HEK293 (cell line): ENCODE measurements at regions not wholly inside any gene's neighbourhood (a gene's known extent, or its start where the extent isn't known, plus 50 kb on each side); places are given as distances from the start of the nearest gene placed in this dataset.

Experiments
- ELK4 ChIP-seq: IDR thresholded peaks from 2 replicates; pipeline ENCODE4 v1.6.1; 2011; ENCODE audit warnings: mild to moderate bottlenecking, low read depth, low read length, borderline replicate concordance
- KLF10 ChIP-seq: fragments of 450-650 bp; IDR thresholded peaks from 2 replicates; pipeline ENCODE4 v1.5.1; 2018; ENCODE audit warnings: missing biosample characterization, mild to moderate bottlenecking, missing genetic modification characterization
- PRDM1 ChIP-seq: fragments of 450-650 bp; formaldehyde crosslinking; IDR thresholded peaks from 2 replicates; pipeline ENCODE4; 2016; ENCODE audit warnings: missing biosample characterization, missing genetic modification characterization
- SCRT2 ChIP-seq: fragments of 450-650 bp; formaldehyde crosslinking; IDR thresholded peaks from 2 replicates; pipeline ENCODE4 v1.5.1; 2016; ENCODE audit warnings: missing biosample characterization, missing genetic modification characterization
- ZBTB11 ChIP-seq: fragments of 450-650 bp; formaldehyde crosslinking; conservative IDR thresholded peaks from 2 replicates; pipeline ENCODE4 v1.5.1; 2016; ENCODE audit warnings: low read depth, missing biosample characterization, missing genetic modification characterization
- ZFP3 ChIP-seq: fragments of 450-650 bp; formaldehyde crosslinking; IDR thresholded peaks from 2 replicates; pipeline ENCODE4 v1.5.1; 2016; ENCODE audit warnings: low read depth, missing biosample characterization, missing genetic modification characterization
- ZNF138 ChIP-seq: fragments of 450-650 bp; formaldehyde crosslinking; IDR thresholded peaks from 2 replicates; pipeline ENCODE4 v1.5.1; 2016; ENCODE audit warnings: missing biosample characterization, missing genetic modification characterization, borderline replicate concordance
- ZNF157 ChIP-seq: fragments of 450-650 bp; formaldehyde crosslinking; IDR thresholded peaks from 2 replicates; pipeline ENCODE4 v1.5.1; 2016; ENCODE audit warnings: missing biosample characterization, missing genetic modification characterization
- ZNF335 ChIP-seq: fragments of 450-650 bp; formaldehyde crosslinking; conservative IDR thresholded peaks from 2 replicates; pipeline ENCODE4 v1.5.1; 2016; ENCODE audit warnings: missing biosample characterization, missing genetic modification characterization
- ZNF558 ChIP-seq: fragments of 450-650 bp; formaldehyde crosslinking; IDR thresholded peaks from 2 replicates; pipeline ENCODE4 v1.5.1; 2016; ENCODE audit warnings: missing biosample characterization, missing genetic modification characterization
- TF ChIP-seq, protein P1 (sequence below): fragments of 450-650 bp; formaldehyde crosslinking; IDR thresholded peaks from 2 replicates; pipeline ENCODE4 v1.5.1; 2016; ENCODE audit warnings: missing biosample characterization, missing genetic modification characterization
- TF ChIP-seq, protein P2 (sequence below): fragments of 450-650 bp; formaldehyde crosslinking; IDR thresholded peaks from 2 replicates; pipeline ENCODE4 v1.5.1; 2017; ENCODE audit warnings: missing biosample characterization, missing genetic modification characterization
- TF ChIP-seq, protein P3 (sequence below): fragments of 450-650 bp; formaldehyde crosslinking; IDR thresholded peaks from 2 replicates; pipeline ENCODE4 v1.5.1; 2016; ENCODE audit warnings: missing biosample characterization, missing genetic modification characterization

GRCh38 chr1:81730881-81731280 is 69.9 kb upstream of the ADGRL2 start:
- TF ChIP-seq ZFP3 (tag by site-specific recombination) = no peak
- TF ChIP-seq ZBTB11 = no peak
- TF ChIP-seq, protein P1, sequence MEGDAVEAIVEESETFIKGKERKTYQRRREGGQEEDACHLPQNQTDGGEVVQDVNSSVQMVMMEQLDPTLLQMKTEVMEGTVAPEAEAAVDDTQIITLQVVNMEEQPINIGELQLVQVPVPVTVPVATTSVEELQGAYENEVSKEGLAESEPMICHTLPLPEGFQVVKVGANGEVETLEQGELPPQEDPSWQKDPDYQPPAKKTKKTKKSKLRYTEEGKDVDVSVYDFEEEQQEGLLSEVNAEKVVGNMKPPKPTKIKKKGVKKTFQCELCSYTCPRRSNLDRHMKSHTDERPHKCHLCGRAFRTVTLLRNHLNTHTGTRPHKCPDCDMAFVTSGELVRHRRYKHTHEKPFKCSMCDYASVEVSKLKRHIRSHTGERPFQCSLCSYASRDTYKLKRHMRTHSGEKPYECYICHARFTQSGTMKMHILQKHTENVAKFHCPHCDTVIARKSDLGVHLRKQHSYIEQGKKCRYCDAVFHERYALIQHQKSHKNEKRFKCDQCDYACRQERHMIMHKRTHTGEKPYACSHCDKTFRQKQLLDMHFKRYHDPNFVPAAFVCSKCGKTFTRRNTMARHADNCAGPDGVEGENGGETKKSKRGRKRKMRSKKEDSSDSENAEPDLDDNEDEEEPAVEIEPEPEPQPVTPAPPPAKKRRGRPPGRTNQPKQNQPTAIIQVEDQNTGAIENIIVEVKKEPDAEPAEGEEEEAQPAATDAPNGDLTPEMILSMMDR = no peak
- TF ChIP-seq ELK4 = no peak
- no peak for TF ChIP-seq SCRT2 (tag by site-specific recombination)
- no peak for TF ChIP-seq ZNF558 (tag by site-specific recombination)
- TF ChIP-seq KLF10 = no peak
- no peak for TF ChIP-seq PRDM1 (tag by site-specific recombination)
- TF ChIP-seq, protein P2, sequence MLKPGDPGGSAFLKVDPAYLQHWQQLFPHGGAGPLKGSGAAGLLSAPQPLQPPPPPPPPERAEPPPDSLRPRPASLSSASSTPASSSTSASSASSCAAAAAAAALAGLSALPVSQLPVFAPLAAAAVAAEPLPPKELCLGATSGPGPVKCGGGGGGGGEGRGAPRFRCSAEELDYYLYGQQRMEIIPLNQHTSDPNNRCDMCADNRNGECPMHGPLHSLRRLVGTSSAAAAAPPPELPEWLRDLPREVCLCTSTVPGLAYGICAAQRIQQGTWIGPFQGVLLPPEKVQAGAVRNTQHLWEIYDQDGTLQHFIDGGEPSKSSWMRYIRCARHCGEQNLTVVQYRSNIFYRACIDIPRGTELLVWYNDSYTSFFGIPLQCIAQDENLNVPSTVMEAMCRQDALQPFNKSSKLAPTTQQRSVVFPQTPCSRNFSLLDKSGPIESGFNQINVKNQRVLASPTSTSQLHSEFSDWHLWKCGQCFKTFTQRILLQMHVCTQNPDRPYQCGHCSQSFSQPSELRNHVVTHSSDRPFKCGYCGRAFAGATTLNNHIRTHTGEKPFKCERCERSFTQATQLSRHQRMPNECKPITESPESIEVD (tag by site-specific recombination) = no peak
- TF ChIP-seq ZNF335 (tag by site-specific recombination) = no peak
- TF ChIP-seq, protein P3, sequence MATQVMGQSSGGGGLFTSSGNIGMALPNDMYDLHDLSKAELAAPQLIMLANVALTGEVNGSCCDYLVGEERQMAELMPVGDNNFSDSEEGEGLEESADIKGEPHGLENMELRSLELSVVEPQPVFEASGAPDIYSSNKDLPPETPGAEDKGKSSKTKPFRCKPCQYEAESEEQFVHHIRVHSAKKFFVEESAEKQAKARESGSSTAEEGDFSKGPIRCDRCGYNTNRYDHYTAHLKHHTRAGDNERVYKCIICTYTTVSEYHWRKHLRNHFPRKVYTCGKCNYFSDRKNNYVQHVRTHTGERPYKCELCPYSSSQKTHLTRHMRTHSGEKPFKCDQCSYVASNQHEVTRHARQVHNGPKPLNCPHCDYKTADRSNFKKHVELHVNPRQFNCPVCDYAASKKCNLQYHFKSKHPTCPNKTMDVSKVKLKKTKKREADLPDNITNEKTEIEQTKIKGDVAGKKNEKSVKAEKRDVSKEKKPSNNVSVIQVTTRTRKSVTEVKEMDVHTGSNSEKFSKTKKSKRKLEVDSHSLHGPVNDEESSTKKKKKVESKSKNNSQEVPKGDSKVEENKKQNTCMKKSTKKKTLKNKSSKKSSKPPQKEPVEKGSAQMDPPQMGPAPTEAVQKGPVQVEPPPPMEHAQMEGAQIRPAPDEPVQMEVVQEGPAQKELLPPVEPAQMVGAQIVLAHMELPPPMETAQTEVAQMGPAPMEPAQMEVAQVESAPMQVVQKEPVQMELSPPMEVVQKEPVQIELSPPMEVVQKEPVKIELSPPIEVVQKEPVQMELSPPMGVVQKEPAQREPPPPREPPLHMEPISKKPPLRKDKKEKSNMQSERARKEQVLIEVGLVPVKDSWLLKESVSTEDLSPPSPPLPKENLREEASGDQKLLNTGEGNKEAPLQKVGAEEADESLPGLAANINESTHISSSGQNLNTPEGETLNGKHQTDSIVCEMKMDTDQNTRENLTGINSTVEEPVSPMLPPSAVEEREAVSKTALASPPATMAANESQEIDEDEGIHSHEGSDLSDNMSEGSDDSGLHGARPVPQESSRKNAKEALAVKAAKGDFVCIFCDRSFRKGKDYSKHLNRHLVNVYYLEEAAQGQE (tag by site-specific recombination) = no peak
- no peak for TF ChIP-seq ZNF138
- no peak for TF ChIP-seq ZNF157 (tag by site-specific recombination)
